Mesendoderm (in vitro differentiated cells): ENCODE measurements at regions not wholly inside any gene's neighbourhood (a gene's known extent, or its start where the extent isn't known, plus 50 kb on each side); places are given as distances from the start of the nearest gene placed in this dataset.

Experiments used
- DNase-seq: peaks from one replicate; pipeline ENCODE4 v3.0.0; 2013
- H2AK5ac ChIP-seq: 2 replicates; pipeline ENCODE4 v1.6.1; 2013; ENCODE audit warnings: low read length, inconsistent platforms
- H2BK120ac ChIP-seq: 2 replicates; pipeline ENCODE4 v1.6.1; 2013; ENCODE audit warnings: low read depth, mild to moderate bottlenecking, low read length, moderate library complexity, mixed read lengths
- H2BK15ac ChIP-seq: replicated peaks from 2 replicates; pipeline ENCODE4 v1.6.1; 2013; ENCODE audit warnings: low read depth, mild to moderate bottlenecking, moderate library complexity
- H2BK5ac ChIP-seq: 2 replicates; pipeline ENCODE4 v1.6.1; 2013; ENCODE audit warnings: low read length, inconsistent platforms
- H3K18ac ChIP-seq: 2 replicates; pipeline ENCODE4 v1.6.1; 2013; ENCODE audit warnings: mild to moderate bottlenecking, low read length, mixed read lengths
- H3K23ac ChIP-seq: one replicate; pipeline ENCODE4 v1.6.1; 2013; ENCODE audit warnings: low read length
- H3K27ac ChIP-seq: 2 replicates; pipeline ENCODE4 v1.5.1; 2013; ENCODE audit warnings: low read depth, mild to moderate bottlenecking, inconsistent platforms, low read length, moderate library complexity
- H3K27me3 ChIP-seq: 2 replicates; pipeline ENCODE4 v1.6.1; 2013; ENCODE audit warnings: low read length, control low read depth, mild to moderate bottlenecking, inconsistent platforms; ENCODE audit not compliant: insufficient read depth, poor library complexity
- H3K36me3 ChIP-seq: 2 replicates; pipeline ENCODE4 v1.6.1; 2013; ENCODE audit warnings: low read length, inconsistent platforms; ENCODE audit not compliant: control insufficient read depth, insufficient read depth
- H3K4ac ChIP-seq: one replicate; pipeline ENCODE4 v1.6.1; 2013; ENCODE audit warnings: low read depth, mild to moderate bottlenecking, low read length, moderate library complexity
- H3K4me1 ChIP-seq: 2 replicates; pipeline ENCODE4 v1.6.1; 2013; ENCODE audit warnings: low read depth, low read length, inconsistent platforms; ENCODE audit not compliant: control insufficient read depth
- H3K4me2 ChIP-seq: 2 replicates; pipeline ENCODE4 v1.6.1; 2013; ENCODE audit warnings: low read length
- H3K4me3 ChIP-seq: 2 replicates; pipeline ENCODE4 v1.5.1; 2013; ENCODE audit warnings: mild to moderate bottlenecking, low read length
- H3K56ac ChIP-seq: one replicate; pipeline ENCODE4 v1.6.1; 2013; ENCODE audit warnings: low read length
- H3K79me1 ChIP-seq: 2 replicates; pipeline ENCODE4 v1.6.1; 2013; ENCODE audit warnings: low read length, inconsistent platforms
- H3K79me2 ChIP-seq: 2 replicates; pipeline ENCODE4 v1.6.1; 2013; ENCODE audit warnings: mild to moderate bottlenecking, low read length; ENCODE audit not compliant: control insufficient read depth, insufficient read depth
- H3K9ac ChIP-seq: 2 replicates; pipeline ENCODE4 v1.6.1; 2013; ENCODE audit warnings: low read length, inconsistent platforms
- H4K5ac ChIP-seq: one replicate; pipeline ENCODE4 v1.6.1; 2013; ENCODE audit warnings: low read length
- H4K8ac ChIP-seq: one replicate; pipeline ENCODE4 v1.6.1; 2013; ENCODE audit warnings: low read depth, mild to moderate bottlenecking, control low read depth, low read length, moderate library complexity
- WGBS: extraction: QIAGEN DNeasy Blood & Tissue Kit; methylation state at CpG from one replicate; pipeline ENCODE4 v1.1.7; 2013; ENCODE audit warnings: low lambda C conversion rate, missing lambda C conversion rate; ENCODE audit not compliant: insufficient coverage; ENCODE audit errors: extremely low coverage; 5-methylcytosine and 5-hydroxymethylcytosine counted together

- H3K79me2 ChIP-seq = no peaks in the 10 kb centered on the region
- H3K4me3 ChIP-seq = no peak overlapping the region
- H2BK120ac ChIP-seq = no peak overlapping the region
- H4K8ac ChIP-seq = no peak overlapping the region
- no peak overlapping the region for H2BK5ac ChIP-seq
- H2BK15ac ChIP-seq = no peak overlapping the region
- H3K36me3 ChIP-seq = no peaks in the 10 kb centered on the region
- no peak overlapping the region for H3K4ac ChIP-seq
- DNase-seq = no peak
- H3K4me2 ChIP-seq = no peak overlapping the region
- no peak overlapping the region for H3K18ac ChIP-seq
- H3K23ac ChIP-seq = no peak overlapping the region
- no peak overlapping the region for H3K27ac ChIP-seq
- no peaks in the 10 kb centered on the region for H3K79me1 ChIP-seq
- no peak overlapping the region for H4K5ac ChIP-seq
- no CpG with 5 or more reads among the region's 5 CpGs for WGBS
- H2AK5ac ChIP-seq = no peak overlapping the region
- no peaks in the 10 kb centered on the region for H3K27me3 ChIP-seq
- H3K4me1 ChIP-seq = no peaks in the 10 kb centered on the region
- no peak overlapping the region for H3K56ac ChIP-seq
- no peak overlapping the region for H3K9ac ChIP-seq
These were observed 170.7 kb downstream of the CYRIA start for GRCh38 chr2:16494836-16495508.

- WGBS = no CpG with 5 or more reads among the region's 3 CpGs
- Histone ChIP-seq H3K18ac (no peak overlapping the region), H2BK120ac (no peak overlapping the region), H3K4ac (no peak overlapping the region), H3K79me2 (no peaks in the 10 kb centered on the region), H2BK15ac (no peak overlapping the region), H3K27me3 (no peaks in the 10 kb centered on the region), H3K27ac (no peak overlapping the region), H3K23ac (no peak overlapping the region), H3K56ac (no peak overlapping the region), H4K5ac (no peak overlapping the region), H3K4me3 (no peak overlapping the region), H3K4me1 (no peaks in the 10 kb centered on the region), H2BK5ac (no peak overlapping the region), H3K4me2 (no peak overlapping the region), H2AK5ac (no peak overlapping the region), H3K9ac (no peak overlapping the region), H4K8ac (no peak overlapping the region), H3K79me1 (no peaks in the 10 kb centered on the region), H3K36me3 (no peaks in the 10 kb centered on the region)
- no peak for DNase-seq
These were observed 171.8 kb downstream of the CYRIA start for GRCh38 chr2:16493788-16494187.

- no peak overlapping the region for H4K5ac ChIP-seq
- no CpG with 5 or more reads among the region's 4 CpGs for WGBS
- no peak overlapping the region for H2AK5ac ChIP-seq
- H3K79me1 ChIP-seq = no peaks in the 10 kb centered on the region
- no peak overlapping the region for H3K23ac ChIP-seq
- H3K27me3 ChIP-seq = no peaks in the 10 kb centered on the region
- no peaks in the 10 kb centered on the region for H3K36me3 ChIP-seq
- no peak overlapping the region for H3K4ac ChIP-seq
- no peak overlapping the region for H3K4me2 ChIP-seq
- no peak overlapping the region for H2BK120ac ChIP-seq
- no peak overlapping the region for H3K18ac ChIP-seq
- H3K79me2 ChIP-seq = no peaks in the 10 kb centered on the region
- H4K8ac ChIP-seq = no peak overlapping the region
- no peak overlapping the region for H3K27ac ChIP-seq
- H3K56ac ChIP-seq = no peak overlapping the region
- H2BK15ac ChIP-seq = no peak overlapping the region
- H3K4me1 ChIP-seq = no peaks in the 10 kb centered on the region
- H2BK5ac ChIP-seq = no peak overlapping the region
- peak; percentile 48 for DNase-seq
- no peak overlapping the region for H3K4me3 ChIP-seq
- no peak overlapping the region for H3K9ac ChIP-seq
These were observed 177.9 kb downstream of the CYRIA start for GRCh38 chr2:16487686-16488085.

GRCh38 chr2:16485251-16485650, 180.4 kb downstream of the CYRIA start:
- DNase-seq = no peak
- WGBS = no CpG with 5 or more reads among the region's 2 CpGs
- H3K27ac ChIP-seq = no peak overlapping the region

DNA sequence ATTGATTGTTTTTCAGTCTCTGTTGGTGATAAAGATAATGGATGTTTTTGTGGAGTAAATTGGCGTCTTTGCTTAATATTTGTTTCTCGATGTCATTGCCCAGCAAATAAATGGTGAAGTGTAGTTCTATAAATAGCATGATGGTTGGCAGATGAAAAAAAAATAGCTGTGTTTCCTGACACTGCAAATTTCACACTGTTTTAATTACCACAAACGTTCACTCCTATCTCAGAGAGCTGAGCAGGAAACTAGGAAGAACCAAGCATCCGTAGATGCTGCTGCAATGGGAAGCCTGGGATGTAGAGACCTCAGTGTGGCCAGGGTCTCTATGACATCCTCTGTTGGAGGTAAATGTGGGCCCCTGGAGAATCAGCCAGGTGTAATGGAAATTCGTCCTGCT, 183.2 kb downstream of the CYRIA start:
- 100% methylated on average over 1 of the region's 5 CpGs for WGBS
- H2AK5ac ChIP-seq = no peak overlapping the region
- no peak overlapping the region for H3K18ac ChIP-seq
- DNase-seq = no peak
- no peak overlapping the region for H3K4me2 ChIP-seq
- no peaks in the 10 kb centered on the region for H3K27me3 ChIP-seq
- H2BK120ac ChIP-seq = no peak overlapping the region
- no peaks in the 10 kb centered on the region for H3K79me2 ChIP-seq
- no peaks in the 10 kb centered on the region for H3K4me1 ChIP-seq
- no peak overlapping the region for H3K56ac ChIP-seq
- no peak overlapping the region for H3K4me3 ChIP-seq
- H3K36me3 ChIP-seq = no peaks in the 10 kb centered on the region
- H2BK5ac ChIP-seq = no peak overlapping the region
- no peak overlapping the region for H3K23ac ChIP-seq
- no peak overlapping the region for H3K27ac ChIP-seq
- H2BK15ac ChIP-seq = no peak overlapping the region
- H4K8ac ChIP-seq = no peak overlapping the region
- no peak overlapping the region for H4K5ac ChIP-seq
- no peak overlapping the region for H3K4ac ChIP-seq
- H3K79me1 ChIP-seq = no peaks in the 10 kb centered on the region
- H3K9ac ChIP-seq = no peak overlapping the region

More at GRCh38 chr2:16485251-16485650, 180.4 kb downstream of the CYRIA start:
- H2BK120ac ChIP-seq = no peak overlapping the region
- no peak overlapping the region for H3K4me3 ChIP-seq
- H3K79me1 ChIP-seq = no peaks in the 10 kb centered on the region
- H2AK5ac ChIP-seq = no peak overlapping the region
- H3K4me2 ChIP-seq = no peak overlapping the region
- no peaks in the 10 kb centered on the region for H3K36me3 ChIP-seq
- H3K79me2 ChIP-seq = no peaks in the 10 kb centered on the region
- no peaks in the 10 kb centered on the region for H3K4me1 ChIP-seq
- no peak overlapping the region for H4K5ac ChIP-seq
- no peak overlapping the region for H4K8ac ChIP-seq
- no peak overlapping the region for H3K56ac ChIP-seq
- H2BK15ac ChIP-seq = no peak overlapping the region
- H3K27me3 ChIP-seq = no peaks in the 10 kb centered on the region
- H2BK5ac ChIP-seq = no peak overlapping the region
- H3K4ac ChIP-seq = no peak overlapping the region
- H3K18ac ChIP-seq = no peak overlapping the region
- H3K23ac ChIP-seq = no peak overlapping the region
- no peak overlapping the region for H3K9ac ChIP-seq

DNA sequence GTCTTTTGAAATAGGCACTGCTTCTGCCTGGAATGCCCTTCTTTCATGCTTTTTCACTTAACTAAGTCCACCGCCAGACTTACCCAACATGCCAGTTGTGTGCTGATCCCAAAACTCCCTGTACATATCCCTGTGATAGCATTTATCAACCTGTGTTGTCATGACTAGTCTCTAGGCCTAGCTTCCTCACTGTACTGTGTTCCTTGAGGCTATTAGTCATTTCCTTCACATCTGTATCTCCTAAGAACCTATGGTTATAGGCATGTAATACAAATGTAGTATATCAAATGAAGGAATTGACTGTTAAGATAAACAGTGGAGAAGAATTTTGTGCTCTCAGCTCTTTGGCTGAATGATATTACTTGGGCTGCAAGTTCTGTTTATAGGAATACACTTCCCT, 184.3 kb downstream of the CYRIA start:
- Histone ChIP-seq H3K27ac (no peak overlapping the region), H3K27me3 (no peaks in the 10 kb centered on the region), H3K18ac (no peak overlapping the region), H3K23ac (no peak overlapping the region), H3K4me1 (no peaks in the 10 kb centered on the region), H4K5ac (no peak overlapping the region), H3K79me1 (no peaks in the 10 kb centered on the region), H3K4me3 (no peak overlapping the region), H3K56ac (no peak overlapping the region), H3K9ac (no peak overlapping the region), H3K36me3 (no peaks in the 10 kb centered on the region), H3K79me2 (no peaks in the 10 kb centered on the region), H3K4me2 (no peak overlapping the region), H2AK5ac (no peak overlapping the region), H2BK5ac (no peak overlapping the region), H4K8ac (no peak overlapping the region), H2BK120ac (no peak overlapping the region), H2BK15ac (no peak overlapping the region), H3K4ac (no peak overlapping the region)
- WGBS = no CpG with 5 or more reads among the region's 1 CpG
- no peak for DNase-seq
